ENCODE measurements at regions not wholly inside any gene's neighbourhood (a gene's known extent, or its start where the extent isn't known, plus 50 kb on each side); places are given as distances from the start of the nearest gene placed in this dataset.

DNA sequence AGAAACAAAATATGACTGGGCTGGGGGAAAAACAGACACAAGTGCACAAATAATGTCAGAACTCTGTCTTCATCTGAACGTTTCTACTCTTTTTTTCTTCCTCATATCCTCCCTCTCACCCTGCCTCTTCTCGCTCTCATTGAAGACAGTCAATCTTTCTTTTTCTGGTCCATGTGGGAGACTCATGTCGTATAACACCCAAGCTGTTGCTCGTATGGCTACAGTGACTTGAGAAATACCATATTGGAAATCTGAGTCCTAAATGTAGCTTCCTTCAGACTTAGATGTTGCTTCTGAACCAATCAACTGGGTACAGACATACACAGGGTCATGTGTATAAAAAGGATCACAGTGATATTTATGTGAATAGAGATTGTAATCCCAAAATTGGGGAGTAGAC, 579.8 kb upstream of the CELF2 start:
- DNase-seq (ENCODE audit: low read depth), result no peak
- TF ChIP-seq, protein P1, sequence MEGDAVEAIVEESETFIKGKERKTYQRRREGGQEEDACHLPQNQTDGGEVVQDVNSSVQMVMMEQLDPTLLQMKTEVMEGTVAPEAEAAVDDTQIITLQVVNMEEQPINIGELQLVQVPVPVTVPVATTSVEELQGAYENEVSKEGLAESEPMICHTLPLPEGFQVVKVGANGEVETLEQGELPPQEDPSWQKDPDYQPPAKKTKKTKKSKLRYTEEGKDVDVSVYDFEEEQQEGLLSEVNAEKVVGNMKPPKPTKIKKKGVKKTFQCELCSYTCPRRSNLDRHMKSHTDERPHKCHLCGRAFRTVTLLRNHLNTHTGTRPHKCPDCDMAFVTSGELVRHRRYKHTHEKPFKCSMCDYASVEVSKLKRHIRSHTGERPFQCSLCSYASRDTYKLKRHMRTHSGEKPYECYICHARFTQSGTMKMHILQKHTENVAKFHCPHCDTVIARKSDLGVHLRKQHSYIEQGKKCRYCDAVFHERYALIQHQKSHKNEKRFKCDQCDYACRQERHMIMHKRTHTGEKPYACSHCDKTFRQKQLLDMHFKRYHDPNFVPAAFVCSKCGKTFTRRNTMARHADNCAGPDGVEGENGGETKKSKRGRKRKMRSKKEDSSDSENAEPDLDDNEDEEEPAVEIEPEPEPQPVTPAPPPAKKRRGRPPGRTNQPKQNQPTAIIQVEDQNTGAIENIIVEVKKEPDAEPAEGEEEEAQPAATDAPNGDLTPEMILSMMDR (conservative IDR thresholded peaks at IDR 0.05; ENCODE audit: control insufficient read depth, insufficient read depth, low read depth, low read length), result no peak
- H3K4me3 ChIP-seq (ENCODE audit: control insufficient read depth, low read depth, low read length), result no peak overlapping the region

DNA sequence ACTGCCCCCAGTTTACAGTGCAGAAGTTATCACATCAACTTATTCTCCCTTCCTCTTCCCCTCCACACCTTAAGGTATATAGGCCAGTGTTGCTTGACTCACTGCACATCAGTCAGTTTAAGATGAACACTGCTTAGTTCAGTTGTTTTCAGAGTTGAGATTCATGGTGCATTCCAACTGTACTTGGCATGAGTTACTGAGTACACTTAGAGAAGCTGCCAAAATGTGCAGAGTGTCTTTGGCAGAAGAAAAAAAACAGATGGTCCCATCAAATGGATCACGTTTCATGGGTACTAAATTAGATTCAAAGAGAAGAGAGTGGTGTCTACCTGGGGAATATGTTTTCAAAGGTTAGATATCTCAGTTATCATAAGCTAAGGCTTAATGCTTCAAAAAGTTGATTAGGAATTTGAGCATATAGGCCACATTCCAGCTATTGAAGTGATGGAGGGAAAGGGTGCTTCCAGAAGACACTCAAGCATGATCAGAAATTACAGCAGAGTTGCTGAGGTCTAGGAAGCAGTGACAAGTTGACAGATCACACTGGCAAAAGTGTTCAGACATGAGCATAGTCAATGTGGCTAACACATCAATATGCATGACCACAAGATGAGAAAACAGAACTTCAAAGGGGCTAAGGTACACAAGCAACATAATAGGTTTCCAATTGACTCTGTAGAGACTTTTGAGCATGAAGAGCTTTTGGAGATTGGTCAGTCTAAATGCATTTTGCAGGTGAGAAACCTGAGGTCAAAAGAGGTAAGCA, 579.2 kb upstream of the CELF2 start:
- no peak for DNase-seq (ENCODE audit: low read depth)
- H3K4me3 ChIP-seq (ENCODE audit: control insufficient read depth, low read depth, low read length), result no peak overlapping the region
- TF ChIP-seq, protein P1 (conservative IDR thresholded peaks at IDR 0.05; ENCODE audit: control insufficient read depth, insufficient read depth, low read depth, low read length), result no peak

DNA sequence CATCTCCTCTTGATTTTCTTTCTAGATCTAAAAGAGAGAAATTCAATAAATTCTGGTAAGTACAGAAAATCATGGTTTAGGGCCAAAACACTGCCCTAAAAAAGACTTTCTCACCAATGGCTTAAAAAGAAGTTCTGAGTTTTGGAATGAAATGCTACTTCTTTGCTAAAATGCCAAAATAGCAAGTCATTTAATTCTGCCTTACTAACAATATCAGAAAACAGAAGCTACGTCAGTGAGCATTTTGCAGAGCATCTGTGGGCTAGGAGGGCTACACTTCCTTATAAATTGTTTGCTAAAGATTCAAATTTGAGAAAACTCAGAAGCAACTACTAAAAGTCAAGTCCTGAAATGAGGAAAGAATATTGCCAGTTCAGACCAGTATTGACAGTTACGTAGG, 560.8 kb upstream of the CELF2 start:
- TF ChIP-seq, protein P1 (conservative IDR thresholded peaks at IDR 0.05; ENCODE audit: control insufficient read depth, insufficient read depth, low read depth, low read length), result no peak
- H3K4me3 ChIP-seq (ENCODE audit: control insufficient read depth, low read depth, low read length), result no peak overlapping the region
- no peak for DNase-seq (ENCODE audit: low read depth)

DNA sequence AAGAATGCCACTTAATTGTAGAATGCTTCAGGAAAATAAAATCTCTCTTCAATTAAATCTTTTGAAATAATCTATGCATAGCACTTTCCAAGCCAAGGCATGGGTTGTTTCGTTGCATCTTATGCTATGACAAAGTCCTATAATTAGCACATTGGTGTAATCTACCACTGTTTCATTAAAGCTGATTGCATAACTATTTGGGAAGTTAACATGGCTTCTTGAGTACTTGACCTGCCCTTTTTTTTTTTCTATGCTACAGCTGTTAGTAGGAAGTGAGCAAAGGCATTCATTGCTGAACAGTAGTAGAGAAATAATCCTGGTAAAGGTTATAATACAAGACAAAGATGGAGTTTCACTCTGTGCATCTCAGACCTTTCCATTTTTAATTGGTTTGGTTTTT, 557.2 kb upstream of the CELF2 start:
- DNase-seq (ENCODE audit: low read depth), result no peak

DNA sequence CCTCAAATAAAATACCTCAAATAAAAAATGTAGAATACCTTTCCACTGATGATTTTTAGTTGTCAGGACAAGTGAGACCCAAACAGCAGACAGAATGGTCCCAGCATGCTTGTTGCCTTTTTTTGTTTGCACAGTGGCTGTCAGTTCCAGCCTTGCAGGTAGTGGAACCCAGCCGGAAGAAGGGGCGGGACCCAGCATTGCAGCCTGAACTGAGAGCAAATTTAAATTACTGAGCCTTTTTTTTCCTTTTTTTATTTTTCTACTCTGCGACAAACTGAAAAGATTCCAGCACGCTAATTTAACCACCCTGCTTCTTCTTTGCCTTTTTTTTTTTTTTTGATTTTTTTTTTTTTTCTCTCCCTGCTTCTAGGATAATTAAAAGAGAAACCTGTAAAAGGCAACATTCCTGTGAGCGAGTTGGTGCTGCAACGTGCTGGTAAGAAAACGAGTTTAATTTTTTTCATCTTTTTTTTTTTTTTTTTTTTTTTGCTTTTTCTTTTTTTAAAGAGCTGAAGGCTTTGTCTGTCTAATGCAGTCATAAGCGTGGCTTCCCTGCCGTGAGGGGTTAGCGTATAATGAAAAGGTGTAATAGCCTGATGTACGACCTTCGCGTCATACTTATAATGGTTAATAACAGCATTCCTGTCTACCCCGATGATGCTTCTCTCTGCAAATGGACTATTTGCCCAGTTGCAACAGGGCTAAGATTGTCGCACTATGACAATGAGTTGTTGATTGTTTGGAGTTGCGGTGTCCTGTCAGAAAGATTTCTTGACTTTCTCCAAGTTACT, 555.3 kb upstream of the CELF2 start:
- DNase-seq (ENCODE audit: low read depth), result no peak
- TF ChIP-seq, protein P1 (conservative IDR thresholded peaks at IDR 0.05; ENCODE audit: control insufficient read depth, insufficient read depth, low read depth, low read length), result no peak
- no peak overlapping the region for H3K4me3 ChIP-seq (ENCODE audit: control insufficient read depth, low read depth, low read length)

More for the DNA sequence above, 557.2 kb upstream of the CELF2 start:
- no peak overlapping the region for H3K4me3 ChIP-seq (ENCODE audit: control insufficient read depth, low read depth, low read length)
- TF ChIP-seq, protein P1 (conservative IDR thresholded peaks at IDR 0.05; ENCODE audit: control insufficient read depth, insufficient read depth, low read depth, low read length), result no peak

DNA sequence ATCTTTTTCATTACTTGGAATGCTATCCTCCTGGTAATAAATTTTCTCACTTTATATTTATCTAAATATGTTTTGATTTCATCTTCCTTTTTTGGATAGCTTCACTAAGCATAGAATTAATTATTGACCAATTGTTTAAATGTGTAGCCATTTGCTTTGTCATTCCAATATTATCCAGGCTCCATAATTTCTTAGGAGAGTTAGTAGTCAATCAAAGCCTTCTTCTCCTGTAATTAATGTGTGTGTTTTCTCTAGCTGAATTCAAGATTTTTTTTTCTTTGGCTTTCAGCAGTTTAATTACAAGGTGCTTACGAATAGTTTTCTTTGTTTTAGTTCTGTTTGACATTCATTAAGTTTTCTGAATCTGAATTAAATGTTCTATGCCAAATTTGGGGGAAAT, 545.9 kb upstream of the CELF2 start:
- H3K4me3 ChIP-seq (ENCODE audit: control insufficient read depth, low read depth, low read length), result no peak overlapping the region
- no peak for DNase-seq (ENCODE audit: low read depth)
- TF ChIP-seq, protein P1 (conservative IDR thresholded peaks at IDR 0.05; ENCODE audit: control insufficient read depth, insufficient read depth, low read depth, low read length), result no peak
